CD14-positive monocyte (primary cell): ENCODE measurements at regions not wholly inside any gene's neighbourhood (a gene's known extent, or its start where the extent isn't known, plus 50 kb on each side); places are given as distances from the start of the nearest gene placed in this dataset.

Source experiments
- DNase-seq, 3 donors: peaks; one replicate each; pipeline ENCODE4 v3.0.0-alpha.2; 2011 to 2022
- H2AFZ ChIP-seq: 2 replicates; pipeline ENCODE4 v1.6.0; 2012; ENCODE audit warnings: mild to moderate bottlenecking, low read depth, low read length, inconsistent platforms; ENCODE audit not compliant: insufficient read depth, poor library complexity, severe bottlenecking
- H3K27ac ChIP-seq, 2 donors: 1 replicate in 1 of 2; 2 replicates in 1 of 2; pipeline ENCODE4 v1.5.1; 2012 to 2013; ENCODE audit warnings: low read length in 2 of 2, control low read depth in 1 of 2, inconsistent platforms in 1 of 2, low read depth in 1 of 2, mild to moderate bottlenecking in 1 of 2
- H3K27me3 ChIP-seq, 2 donors: one replicate each; pipeline versions ENCODE4 v1.6.0 to v1.6.1; 2011 to 2013; ENCODE audit warnings: low read length in 2 of 2; ENCODE audit not compliant: control insufficient read depth in 2 of 2, insufficient read depth in 2 of 2
- H3K36me3 ChIP-seq, 2 donors: replicated peaks in 1 of 2; 1 replicate in 1 of 2; 2 replicates in 1 of 2; pipeline versions ENCODE4 v1.5.1 to v1.6.1; 2012 to 2013; ENCODE audit warnings: low read length in 2 of 2, control low read depth in 1 of 2, inconsistent platforms in 1 of 2, mild to moderate bottlenecking in 1 of 2; ENCODE audit not compliant: insufficient read depth in 2 of 2, control insufficient read depth in 1 of 2
- H3K4me1 ChIP-seq, 2 donors: 1 replicate in 1 of 2; 2 replicates in 1 of 2; pipeline versions ENCODE4 v1.5.1 to v1.6.1; 2012 to 2013; ENCODE audit warnings: low read length in 2 of 2, control low read depth in 1 of 2, inconsistent platforms in 1 of 2, mild to moderate bottlenecking in 1 of 2, moderate library complexity in 1 of 2; ENCODE audit not compliant: insufficient read depth in 2 of 2, control insufficient read depth in 1 of 2
- H3K4me2 ChIP-seq: replicated peaks from 2 replicates; pipeline ENCODE3; 2012; ENCODE audit warnings: low read length, moderate library complexity, mild to moderate bottlenecking; ENCODE audit not compliant: poor library complexity, severe bottlenecking; ENCODE audit errors: extremely low read depth
- H3K4me3 ChIP-seq, 3 experiments: fragments of 200-600 bp in 1 of 3; sonication (generic) in 1 of 3; replicated peaks in 1 of 3; 1 replicate in 2 of 3; 2 replicates in 1 of 3; pipeline ENCODE4 v1.5.1; 2011 to 2013; ENCODE audit warnings: low read length in 3 of 3, mild to moderate bottlenecking in 3 of 3, control low read depth in 2 of 3, low read depth in 2 of 3, inconsistent platforms in 1 of 3, moderate library complexity in 1 of 3
- H3K79me2 ChIP-seq: 2 replicates; pipeline ENCODE4 v1.6.0; 2012; ENCODE audit warnings: mild to moderate bottlenecking, control low read depth, inconsistent platforms, low read length, moderate library complexity; ENCODE audit not compliant: insufficient read depth
- H3K9ac ChIP-seq: 2 replicates; pipeline ENCODE4 v1.6.0; 2017; ENCODE audit warnings: low read length, mild to moderate bottlenecking; ENCODE audit not compliant: insufficient read depth, poor library complexity, severe bottlenecking
- H3K9me3 ChIP-seq, 2 donors: replicated peaks in 1 of 2; 1 replicate in 1 of 2; 2 replicates in 1 of 2; pipeline versions ENCODE4 v1.5.1 to v1.6.1; 2012 to 2013; ENCODE audit warnings: low read length in 2 of 2, control low read depth in 1 of 2; ENCODE audit not compliant: control insufficient read depth in 1 of 2, insufficient read depth in 1 of 2
- H4K20me1 ChIP-seq: 2 replicates; pipeline ENCODE4 v1.6.0; 2012; ENCODE audit warnings: mild to moderate bottlenecking, low read length, control low read depth, moderate library complexity; ENCODE audit not compliant: insufficient read depth
- H3K27ac Mint-ChIP-seq, 7 donors: one replicate each; pipeline ENCODE4 v1.8.0; 2020; ENCODE audit warnings: mild to moderate bottlenecking in 7 of 7, mixed read lengths in 7 of 7, moderate library complexity in 6 of 7, inconsistent platforms in 2 of 7
- H3K27me3 Mint-ChIP-seq, 3 donors: one replicate each; pipeline ENCODE4 v1.8.0; 2021 to 2022; ENCODE audit warnings: low read depth in 3 of 3, mild to moderate bottlenecking in 3 of 3, mixed read lengths in 3 of 3, moderate library complexity in 3 of 3, inconsistent platforms in 1 of 3
- H3K36me3 Mint-ChIP-seq, 2 donors: one replicate each; pipeline ENCODE4 v1.8.0; 2020; ENCODE audit warnings: mixed read lengths in 2 of 2, inconsistent platforms in 1 of 2, mild to moderate bottlenecking in 1 of 2
- H3K4me1 Mint-ChIP-seq: one replicate; pipeline ENCODE4 v1.8.0; 2020; ENCODE audit warnings: mild to moderate bottlenecking, mixed read lengths
- H3K4me3 Mint-ChIP-seq, 2 donors: one replicate each; pipeline ENCODE4 v1.8.0; 2020; ENCODE audit warnings: mild to moderate bottlenecking in 2 of 2, mixed read lengths in 2 of 2, moderate library complexity in 1 of 2
- H3K9me3 Mint-ChIP-seq, 7 donors: one replicate each; pipeline ENCODE4 v1.8.0; 2020 to 2022; ENCODE audit warnings: mixed read lengths in 7 of 7, mild to moderate bottlenecking in 6 of 7, moderate library complexity in 6 of 7, inconsistent platforms in 2 of 7
- WGBS: methylation state at CpG from one replicate; pipeline ENCODE4 v1.1.5; 2013; ENCODE audit warnings: missing lambda C conversion rate; ENCODE audit not compliant: insufficient coverage; 5-methylcytosine and 5-hydroxymethylcytosine counted together
- intact Hi-C, 2 donors: fragments of 100-400 bp; cut with micrococcal nuclease; formaldehyde crosslinking; loops; one replicate each; pipeline versions ENCODE4 v1.15.0 to v1.15.1; 2023
- TF ChIP-seq, protein P1 (sequence below): fragments of 200-600 bp; IDR thresholded peaks from one replicate; pipeline ENCODE4 v1.8.0; 2022; ENCODE audit warnings: antibody characterized with exemption, mild to moderate bottlenecking

GRCh38 chr7:7125963-7126362, 56.4 kb upstream of the C1GALT1 start:
- intact Hi-C loops: no loop called here
- Mint-ChIP-seq H3K4me3 (peak overlapping the region; percentile 27 to 48), H3K9me3 (no peaks in the 10 kb centered on the region), H3K27ac (peak overlapping the region; percentile 75 to 94 (median 87)), H3K36me3 (no peaks in the 10 kb centered on the region), H3K4me1 (peaks cover 49% of the 10 kb centered on the region), H3K27me3 (no peaks in the 10 kb centered on the region)
- Histone ChIP-seq H3K4me1 (peaks cover 50 to 62% of the 10 kb centered on the region in 2 donors), H3K79me2 (no peaks in the 10 kb centered on the region), H3K4me2 (peak overlapping the region; percentile 62), H3K4me3 (peak overlapping the region in 1 of 3 experiments; percentile 54), H3K27ac (peak overlapping the region in 1 of 2 donors; percentile 72), H3K36me3 (no peaks in the 10 kb centered on the region), H3K27me3 (no peaks in the 10 kb centered on the region), H3K9ac (peak overlapping the region; percentile 6), H2AFZ (no peak overlapping the region), H3K9me3 (no peaks in the 10 kb centered on the region), H4K20me1 (no peaks in the 10 kb centered on the region)
- TF ChIP-seq, protein P1, sequence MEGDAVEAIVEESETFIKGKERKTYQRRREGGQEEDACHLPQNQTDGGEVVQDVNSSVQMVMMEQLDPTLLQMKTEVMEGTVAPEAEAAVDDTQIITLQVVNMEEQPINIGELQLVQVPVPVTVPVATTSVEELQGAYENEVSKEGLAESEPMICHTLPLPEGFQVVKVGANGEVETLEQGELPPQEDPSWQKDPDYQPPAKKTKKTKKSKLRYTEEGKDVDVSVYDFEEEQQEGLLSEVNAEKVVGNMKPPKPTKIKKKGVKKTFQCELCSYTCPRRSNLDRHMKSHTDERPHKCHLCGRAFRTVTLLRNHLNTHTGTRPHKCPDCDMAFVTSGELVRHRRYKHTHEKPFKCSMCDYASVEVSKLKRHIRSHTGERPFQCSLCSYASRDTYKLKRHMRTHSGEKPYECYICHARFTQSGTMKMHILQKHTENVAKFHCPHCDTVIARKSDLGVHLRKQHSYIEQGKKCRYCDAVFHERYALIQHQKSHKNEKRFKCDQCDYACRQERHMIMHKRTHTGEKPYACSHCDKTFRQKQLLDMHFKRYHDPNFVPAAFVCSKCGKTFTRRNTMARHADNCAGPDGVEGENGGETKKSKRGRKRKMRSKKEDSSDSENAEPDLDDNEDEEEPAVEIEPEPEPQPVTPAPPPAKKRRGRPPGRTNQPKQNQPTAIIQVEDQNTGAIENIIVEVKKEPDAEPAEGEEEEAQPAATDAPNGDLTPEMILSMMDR: no peak
- WGBS: no CpG with 5 or more reads among the region's 2 CpGs
- peak; percentile 57 to 86 (median 73) for DNase-seq

GRCh38 chr7:7127773-7128172, 54.6 kb upstream of the C1GALT1 start:
- Mint-ChIP-seq H3K27me3 (peaks cover 0 to 1% (median 0%) of the 10 kb centered on the region in 3 donors), H3K4me3 (peak overlapping the region in 1 of 2 donors; percentile 55), H3K4me1 (peaks cover 43% of the 10 kb centered on the region), H3K36me3 (no peaks in the 10 kb centered on the region), H3K27ac (peak overlapping the region in 3 of 7 donors; percentile 24 to 73 (median 53)), H3K9me3 (no peaks in the 10 kb centered on the region)
- peak overlapping the region; percentile 24 for H3K4me2 ChIP-seq
- H3K9me3 ChIP-seq: no peaks in the 10 kb centered on the region
- TF ChIP-seq, protein P1: no peak
- WGBS: no CpG with 5 or more reads among the region's 1 CpG
- no peak overlapping the region for H3K9ac ChIP-seq
- H3K4me3 ChIP-seq: no peak overlapping the region
- peak overlapping the region in 1 of 2 donors; percentile 15 for H3K27ac ChIP-seq
- intact Hi-C loops: no loop called here
- H3K27me3 ChIP-seq: no peaks in the 10 kb centered on the region
- no peaks in the 10 kb centered on the region for H3K79me2 ChIP-seq
- no peaks in the 10 kb centered on the region for H3K36me3 ChIP-seq
- H2AFZ ChIP-seq: no peak overlapping the region
- peaks cover 37 to 45% of the 10 kb centered on the region in 2 donors for H3K4me1 ChIP-seq
- H4K20me1 ChIP-seq: no peaks in the 10 kb centered on the region
- peak in 2 of 3 donors; percentile 14 to 19 for DNase-seq
